Progenitor cell of endocrine pancreas (in vitro differentiated cells): ENCODE measurements at regions not wholly inside any gene's neighbourhood (a gene's known extent, or its start where the extent isn't known, plus 50 kb on each side); places are given as distances from the start of the nearest gene placed in this dataset.
"Not testable (repeated sequence)": the region's sequence is repeated elsewhere in the genome, so short reads cannot be mapped to it uniquely, and the experiment has no call there.

Experiments
- DNase-seq: peaks from one replicate; pipeline ENCODE4 v3.0.0; 2021; ENCODE audit warnings: low spot score; ENCODE audit not compliant: unreplicated experiment
- H3K27ac Mint-ChIP-seq: 2 replicates; pipeline ENCODE4 v1.8.0; 2021; ENCODE audit warnings: mild to moderate bottlenecking, moderate library complexity, mixed read lengths
- H3K27me3 Mint-ChIP-seq: 2 replicates; pipeline ENCODE4 v1.8.0; 2021; ENCODE audit warnings: mixed read lengths
- H3K36me3 Mint-ChIP-seq: 2 replicates; pipeline ENCODE4 v1.8.0; 2022; ENCODE audit warnings: mixed read lengths; ENCODE audit not compliant: insufficient read depth
- H3K4me1 Mint-ChIP-seq: 2 replicates; pipeline ENCODE4 v1.8.0; 2021; ENCODE audit warnings: low read depth, mixed read lengths
- H3K4me3 Mint-ChIP-seq: 2 replicates; pipeline ENCODE4 v1.8.0; 2021; ENCODE audit warnings: low read depth, mild to moderate bottlenecking, moderate library complexity, mixed read lengths
- H3K9me3 Mint-ChIP-seq: 2 replicates; pipeline ENCODE4 v1.8.0; 2021; ENCODE audit warnings: low read depth, mixed read lengths
- CTCF ChIP-seq: fragments of 200-600 bp; sonication (generic); IDR thresholded peaks from one replicate; pipeline ENCODE4 v1.5.0; 2021; ENCODE audit warnings: antibody characterized with exemption, mild to moderate bottlenecking; ENCODE audit not compliant: unreplicated experiment

DNA sequence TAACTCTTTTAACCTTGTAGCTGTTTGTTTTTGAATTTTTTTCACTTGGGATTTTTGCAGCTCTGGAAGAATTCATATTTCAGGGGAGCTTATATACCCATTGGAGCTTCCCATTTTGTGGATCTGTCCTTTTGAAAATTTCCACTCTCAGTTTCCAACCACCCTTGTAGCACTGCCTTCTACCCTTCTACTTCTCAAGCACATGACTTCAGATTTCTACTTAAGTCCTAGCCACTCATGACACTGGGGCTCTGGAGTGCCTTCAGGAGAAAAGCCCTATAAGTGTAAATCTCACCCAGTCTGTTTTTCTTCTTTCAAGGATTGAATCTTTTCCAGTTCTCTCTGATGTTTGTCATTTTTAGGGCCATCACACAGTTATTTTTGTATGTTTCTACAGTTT is 283.7 kb upstream of the KCNH7 start:
- DNase-seq, result no peak
- H3K9me3 Mint-ChIP-seq, result no peaks in the 10 kb centered on the region
- H3K4me1 Mint-ChIP-seq, result peaks cover 13% of the 10 kb centered on the region
- H3K27ac Mint-ChIP-seq, result no peak overlapping the region
- TF ChIP-seq CTCF, result no peak
- H3K36me3 Mint-ChIP-seq, result no peaks in the 10 kb centered on the region
- H3K27me3 Mint-ChIP-seq, result no peaks in the 10 kb centered on the region
- H3K4me3 Mint-ChIP-seq, result no peak overlapping the region

DNA sequence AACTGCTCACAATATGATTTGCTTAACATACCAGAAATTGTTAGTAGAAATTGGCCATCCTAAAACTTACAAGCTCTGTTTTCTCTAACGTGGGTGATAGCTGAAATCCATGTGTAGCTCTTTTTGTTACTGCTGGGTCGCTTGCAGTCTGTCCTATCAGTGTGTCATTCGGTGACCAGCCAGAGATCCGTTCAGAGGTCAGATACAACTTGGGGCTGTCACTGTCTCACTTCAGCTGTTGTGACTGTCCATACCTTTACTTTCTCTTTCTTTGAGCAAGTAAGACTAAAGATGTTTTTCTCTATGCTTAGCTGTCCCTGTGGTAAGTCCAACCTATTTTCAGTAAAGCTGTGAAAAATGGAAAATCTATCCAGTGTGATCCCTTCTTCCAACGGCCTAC is 282.9 kb upstream of the KCNH7 start:
- Mint-ChIP-seq H3K27me3 (no peaks in the 10 kb centered on the region), H3K4me3 (no peak overlapping the region), H3K36me3 (no peaks in the 10 kb centered on the region), H3K9me3 (no peaks in the 10 kb centered on the region), H3K4me1 (peaks cover 13% of the 10 kb centered on the region), H3K27ac (peak overlapping the region; percentile 10)
- no peak for TF ChIP-seq CTCF
- no peak for DNase-seq

GRCh38 chr2:163119966-163120365 is 281.4 kb upstream of the KCNH7 start:
- no peak for DNase-seq
- no peak overlapping the region for H3K27ac Mint-ChIP-seq
- H3K9me3 Mint-ChIP-seq, result no peaks in the 10 kb centered on the region
- H3K36me3 Mint-ChIP-seq, result no peaks in the 10 kb centered on the region
- H3K27me3 Mint-ChIP-seq, result no peaks in the 10 kb centered on the region
- H3K4me1 Mint-ChIP-seq, result peaks cover 13% of the 10 kb centered on the region
- no peak overlapping the region for H3K4me3 Mint-ChIP-seq
- no peak for TF ChIP-seq CTCF

DNA sequence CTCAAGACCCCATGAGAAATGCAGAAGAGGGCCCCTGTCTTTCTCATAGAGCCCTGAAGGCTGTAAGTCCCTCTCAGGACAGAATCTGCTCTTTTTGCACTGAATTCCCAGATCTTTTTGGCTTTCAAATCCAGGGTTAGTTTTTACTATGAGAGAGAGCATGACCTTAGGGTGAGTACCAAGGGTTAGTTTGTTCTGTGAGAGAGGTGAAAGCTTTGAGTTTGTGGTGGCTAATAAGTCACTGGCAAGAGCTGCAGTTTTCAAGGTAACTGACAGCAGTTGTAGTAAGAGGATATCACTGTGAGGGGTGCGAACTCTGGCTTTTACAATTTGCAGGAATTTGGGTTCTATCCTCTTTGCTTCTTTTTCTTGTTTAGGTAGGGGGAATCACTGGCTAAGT is 248.4 kb upstream of the KCNH7 start:
- H3K4me3 Mint-ChIP-seq, result no peak overlapping the region
- H3K27me3 Mint-ChIP-seq, result no peaks in the 10 kb centered on the region
- H3K9me3 Mint-ChIP-seq, result peaks cover 24% of the 10 kb centered on the region
- H3K27ac Mint-ChIP-seq, result no peak overlapping the region
- peaks cover 6% of the 10 kb centered on the region for H3K4me1 Mint-ChIP-seq
- TF ChIP-seq CTCF, result no peak
- no peak for DNase-seq
- H3K36me3 Mint-ChIP-seq, result peaks cover 2% of the 10 kb centered on the region

GRCh38 chr2:163085366-163086024 is 246.9 kb upstream of the KCNH7 start:
- not testable (repeated sequence) for H3K27ac Mint-ChIP-seq, DNase-seq, H3K27me3 Mint-ChIP-seq, H3K4me1 Mint-ChIP-seq, H3K36me3 Mint-ChIP-seq, H3K4me3 Mint-ChIP-seq
- H3K9me3 Mint-ChIP-seq, result peaks cover 30% of the 10 kb centered on the region

DNA sequence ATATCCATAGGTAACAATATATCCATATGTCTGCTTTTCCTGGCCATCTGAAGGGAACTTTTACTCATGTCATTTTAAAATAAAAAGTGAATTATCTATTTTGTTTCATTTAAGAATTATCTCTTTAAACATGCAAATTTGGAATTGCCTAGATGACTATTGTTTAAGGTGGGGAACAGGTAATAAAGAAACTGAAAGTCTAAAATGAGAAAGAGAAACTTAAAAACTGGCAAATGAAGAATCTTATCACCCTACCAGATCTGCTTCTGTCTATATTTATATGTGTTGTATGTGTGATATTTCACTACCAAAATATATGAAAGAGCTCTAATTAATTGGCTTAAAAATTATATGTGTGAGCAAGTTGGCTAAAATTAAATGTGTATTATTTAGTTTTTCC is 243.2 kb upstream of the KCNH7 start:
- H3K4me3 Mint-ChIP-seq, result no peak overlapping the region
- H3K27ac Mint-ChIP-seq, result no peak overlapping the region
- H3K9me3 Mint-ChIP-seq, result peaks cover 37% of the 10 kb centered on the region
- peaks cover 5% of the 10 kb centered on the region for H3K4me1 Mint-ChIP-seq
- TF ChIP-seq CTCF, result no peak
- no peak for DNase-seq
- H3K27me3 Mint-ChIP-seq, result no peaks in the 10 kb centered on the region
- peaks cover 2% of the 10 kb centered on the region for H3K36me3 Mint-ChIP-seq
